Keratinocyte (primary cell): ENCODE measurements at regions not wholly inside any gene's neighbourhood (a gene's known extent, or its start where the extent isn't known, plus 50 kb on each side); places are given as distances from the start of the nearest gene placed in this dataset.

Source experiments
- DNase-seq: peaks from one replicate; pipeline ENCODE4 v3.0.0-alpha.2; 2011; ENCODE audit warnings: low read depth, missing footprints, low spot score
- FAIRE-seq: peaks from 2 replicates; lab custom pipeline; 2011; peaks lifted over from hg19 to GRCh38; lab: Jason Lieb, UNC
- H2AFZ ChIP-seq: 2 replicates; pipeline ENCODE4 v1.6.0; 2012; ENCODE audit warnings: low read length, control low read depth, inconsistent platforms; ENCODE audit not compliant: control insufficient read depth
- H3K27ac ChIP-seq: 2 replicates; pipeline ENCODE4 v1.5.1; 2011; ENCODE audit warnings: low read length; ENCODE audit not compliant: control insufficient read depth, insufficient read depth
- H3K27me3 ChIP-seq: 3 replicates; pipeline ENCODE4 v1.6.0; 2011; ENCODE audit warnings: low read length; ENCODE audit not compliant: control insufficient read depth, insufficient read depth; ENCODE audit errors: extremely low read depth
- H3K36me3 ChIP-seq, 2 experiments: 2 replicates in 1 of 2; 3 replicates in 1 of 2; pipeline ENCODE4 v1.5.1; 2011; ENCODE audit warnings: low read length in 2 of 2, mild to moderate bottlenecking in 1 of 2; ENCODE audit not compliant: control insufficient read depth in 2 of 2, insufficient read depth in 2 of 2; ENCODE audit errors: extremely low read depth in 1 of 2
- H3K4me1 ChIP-seq: 3 replicates; pipeline ENCODE4 v1.5.1; 2011; ENCODE audit warnings: low read length; ENCODE audit not compliant: control insufficient read depth, insufficient read depth; ENCODE audit errors: extremely low read depth
- H3K4me2 ChIP-seq: 3 replicates; pipeline ENCODE4 v1.6.0; 2011; ENCODE audit warnings: low read depth, low read length; ENCODE audit not compliant: control insufficient read depth, insufficient read depth; ENCODE audit errors: extremely low read depth
- H3K4me3 ChIP-seq, 3 experiments: fragments of 200-600 bp in 1 of 3; sonication (generic) in 1 of 3; 2 replicates in 2 of 3; 3 replicates in 1 of 3; pipeline ENCODE4 v1.5.1; 2011 to 2016; ENCODE audit warnings: low read length in 3 of 3, mild to moderate bottlenecking in 3 of 3, control low read depth in 2 of 3, inconsistent platforms in 1 of 3, low read depth in 1 of 3, mixed read lengths in 1 of 3, mixed run types in 1 of 3, moderate library complexity in 1 of 3; ENCODE audit not compliant: control insufficient read depth in 2 of 3, insufficient read depth in 2 of 3; ENCODE audit errors: extremely low read depth in 1 of 3
- H3K79me2 ChIP-seq: 2 replicates; pipeline ENCODE4 v1.6.0; 2012; ENCODE audit warnings: low read length; ENCODE audit not compliant: control insufficient read depth, insufficient read depth
- H3K9ac ChIP-seq: 3 replicates; pipeline ENCODE4 v1.6.0; 2011; ENCODE audit warnings: low read length; ENCODE audit not compliant: control insufficient read depth, insufficient read depth; ENCODE audit errors: extremely low read depth
- H3K9me1 ChIP-seq: 3 replicates; pipeline ENCODE4 v1.6.0; 2011; ENCODE audit warnings: low read length; ENCODE audit not compliant: control insufficient read depth, insufficient read depth; ENCODE audit errors: extremely low read depth
- H3K9me3 ChIP-seq: 2 replicates; pipeline ENCODE4 v1.5.1; 2012; ENCODE audit warnings: low read depth, low read length; ENCODE audit not compliant: control insufficient read depth
- H4K20me1 ChIP-seq: 3 replicates; pipeline ENCODE4 v1.6.0; 2011; ENCODE audit warnings: low read length; ENCODE audit not compliant: control insufficient read depth, insufficient read depth; ENCODE audit errors: extremely low read depth
- CTCF ChIP-seq, 3 experiments: IDR thresholded peaks in 1 of 3; conservative IDR thresholded peaks in 1 of 3; optimal IDR thresholded peaks in 1 of 3; 2 replicates in 2 of 3; 3 replicates in 1 of 3; pipeline versions ENCODE3 to v1.5.1; 2011; ENCODE audit warnings: low read length in 3 of 3, mild to moderate bottlenecking in 3 of 3, moderate library complexity in 2 of 3, control low read depth in 1 of 3, inconsistent platforms in 1 of 3; ENCODE audit not compliant: insufficient read depth in 2 of 3; ENCODE audit errors: extremely low read depth in 1 of 3
- EZH2 ChIP-seq: IDR thresholded peaks from one replicate; pipeline ENCODE4 v1.6.1; 2012; ENCODE audit warnings: inconsistent platforms, mild to moderate bottlenecking, low read length, moderate library complexity
- dilution Hi-C: fragments of 300-500 bp; cut with MboI; formaldehyde crosslinking; loops from one replicate; pipeline ENCODE4 v1.7.0; 2020; ENCODE audit warnings: low sequenced_read_pairs; ENCODE audit not compliant: extremely low pct_ligation_motif_present

- Histone ChIP-seq H3K27me3 (no peaks in the 10 kb centered on the region), H3K4me1 (peaks cover 5% of the 10 kb centered on the region), H3K4me3 (no peak overlapping the region), H2AFZ (no peak overlapping the region), H3K9ac (no peak overlapping the region), H3K4me2 (no peak overlapping the region), H3K9me3 (no peaks in the 10 kb centered on the region), H3K36me3 (no peaks in the 10 kb centered on the region), H3K27ac (no peak overlapping the region), H3K79me2 (no peaks in the 10 kb centered on the region), H4K20me1 (no peaks in the 10 kb centered on the region), H3K9me1 (no peaks in the 10 kb centered on the region)
- TF ChIP-seq CTCF (optimal IDR thresholded peaks at IDR 0.05 in 1 of 3, IDR thresholded peaks at IDR 0.05 in 1 of 3, conservative IDR thresholded peaks at IDR 0.05 in 1 of 3; ENCODE audit: extremely low read depth in 1 of 3, insufficient read depth in 2 of 3, low read length in 3 of 3) (no peak), EZH2 (no peak)
- dilution Hi-C loops = no loop called here
- DNase-seq = no peak
- FAIRE-seq = peak; percentile 36
Measured at GRCh38 chr2:147630585-147630984, 214.2 kb upstream of the ACVR2A start.

- dilution Hi-C loops = no loop called here
Measured at GRCh38 chr2:147628971-147629421, 215.8 kb upstream of the ACVR2A start.

More at GRCh38 chr2:147628971-147629421, 215.8 kb upstream of the ACVR2A start:
- Histone ChIP-seq H4K20me1 (no peaks in the 10 kb centered on the region), H2AFZ (no peak overlapping the region), H3K9me3 (no peaks in the 10 kb centered on the region), H3K36me3 (no peaks in the 10 kb centered on the region), H3K4me1 (peaks cover 3% of the 10 kb centered on the region), H3K79me2 (no peaks in the 10 kb centered on the region), H3K9ac (no peak overlapping the region), H3K27me3 (no peaks in the 10 kb centered on the region), H3K4me2 (no peak overlapping the region), H3K4me3 (no peak overlapping the region), H3K27ac (no peak overlapping the region), H3K9me1 (no peaks in the 10 kb centered on the region)
- DNase-seq = no peak
- TF ChIP-seq EZH2 (no peak), CTCF (optimal IDR thresholded peaks at IDR 0.05 in 1 of 3, IDR thresholded peaks at IDR 0.05 in 1 of 3, conservative IDR thresholded peaks at IDR 0.05 in 1 of 3; ENCODE audit: extremely low read depth in 1 of 3, insufficient read depth in 2 of 3, low read length in 3 of 3) (no peak)
- FAIRE-seq = no peak
